ENCODE measurements at regions not wholly inside any gene's neighbourhood (a gene's known extent, or its start where the extent isn't known, plus 50 kb on each side); places are given as distances from the start of the nearest gene placed in this dataset.
"Not testable (repeated sequence)": the region's sequence is repeated elsewhere in the genome, so short reads cannot be mapped to it uniquely, and the experiment has no call there.

- H3K9ac ChIP-seq (ENCODE audit: low read depth in 1 of 2, low read length in 2 of 2) = no peak overlapping the region
- TF ChIP-seq HNF4G (IDR thresholded peaks at IDR 0.05) = no peak
- no peak for TF ChIP-seq ATF3 (IDR thresholded peaks at IDR 0.05)
- TF ChIP-seq YY1 (IDR thresholded peaks at IDR 0.05) = no peak
- no peak for TF ChIP-seq FOXA1 (IDR thresholded peaks at IDR 0.05)
- no peak for TF ChIP-seq SP1 (IDR thresholded peaks at IDR 0.05)
- H3K36me3 ChIP-seq (ENCODE audit: control insufficient read depth in 4 of 4, insufficient read depth in 3 of 4, low read depth in 1 of 4, low read length in 3 of 4) = no peaks in the 10 kb centered on the region
- no peak for DNase-seq (ENCODE audit: low spot score)
- H3K4me1 ChIP-seq (ENCODE audit: control insufficient read depth in 4 of 4, insufficient read depth in 4 of 4, low read length in 3 of 4) = peaks cover 4 to 19% (median 13%) of the 10 kb centered on the region in 4 donors
- no peaks in the 10 kb centered on the region for H3K9me3 ChIP-seq (ENCODE audit: control insufficient read depth in 4 of 4, low read length in 3 of 4)
- H3K4me3 ChIP-seq (ENCODE audit: low read depth in 1 of 3, low read length in 3 of 3) = no peak overlapping the region
- 63% methylated on average over 2 of the region's 2 CpGs for WGBS
- H3K27me3 ChIP-seq (ENCODE audit: control insufficient read depth in 4 of 4, insufficient read depth in 4 of 4, low read length in 3 of 4) = no peaks in the 10 kb centered on the region
- no peak overlapping the region for H3K27ac ChIP-seq (ENCODE audit: low read depth in 1 of 2, low read length in 2 of 2)
These were observed 205.2 kb downstream of the MATN1 start for GRCh38 chr1:30518186-30518585.

- H3K4me3 ChIP-seq (ENCODE audit: low read depth in 1 of 3, low read length in 3 of 3); H3K27me3 ChIP-seq (ENCODE audit: control insufficient read depth in 4 of 4, insufficient read depth in 4 of 4, low read length in 3 of 4); H3K36me3 ChIP-seq (ENCODE audit: control insufficient read depth in 4 of 4, insufficient read depth in 3 of 4, low read depth in 1 of 4, low read length in 3 of 4); H3K27ac ChIP-seq (ENCODE audit: low read depth in 1 of 2, low read length in 2 of 2); H3K9me3 ChIP-seq (ENCODE audit: control insufficient read depth in 4 of 4, low read length in 3 of 4); H3K9ac ChIP-seq (ENCODE audit: low read depth in 1 of 2, low read length in 2 of 2); DNase-seq (ENCODE audit: low spot score): not testable (repeated sequence)
- peaks cover 4 to 15% (median 10%) of the 10 kb centered on the region in 4 donors for H3K4me1 ChIP-seq (ENCODE audit: control insufficient read depth in 4 of 4, insufficient read depth in 4 of 4, low read length in 3 of 4)
- 83% methylated on average over 6 of the region's 6 CpGs for WGBS
These were observed 205.7 kb downstream of the MATN1 start for GRCh38 chr1:30517666-30518065.

GRCh38 chr1:30517241-30517640 lies 206.1 kb downstream of the MATN1 start:
- H3K4me1 ChIP-seq (ENCODE audit: control insufficient read depth in 4 of 4, insufficient read depth in 4 of 4, low read length in 3 of 4) = peaks cover 4 to 12% (median 9%) of the 10 kb centered on the region in 4 donors
- not testable (repeated sequence) for H3K27ac ChIP-seq (ENCODE audit: low read depth in 1 of 2, low read length in 2 of 2); H3K9ac ChIP-seq (ENCODE audit: low read depth in 1 of 2, low read length in 2 of 2); H3K9me3 ChIP-seq (ENCODE audit: control insufficient read depth in 4 of 4, low read length in 3 of 4); H3K4me3 ChIP-seq (ENCODE audit: low read depth in 1 of 3, low read length in 3 of 3); DNase-seq (ENCODE audit: low spot score); H3K36me3 ChIP-seq (ENCODE audit: control insufficient read depth in 4 of 4, insufficient read depth in 3 of 4, low read depth in 1 of 4, low read length in 3 of 4); H3K27me3 ChIP-seq (ENCODE audit: control insufficient read depth in 4 of 4, insufficient read depth in 4 of 4, low read length in 3 of 4)
- 86% methylated on average over 7 of the region's 7 CpGs for WGBS

GRCh38 chr1:30516485-30516858 lies 206.9 kb downstream of the MATN1 start:
- Histone ChIP-seq H3K9ac (ENCODE audit: low read depth in 1 of 2, low read length in 2 of 2) (no peak overlapping the region), H3K27ac (ENCODE audit: low read depth in 1 of 2, low read length in 2 of 2) (no peak overlapping the region), H3K4me3 (ENCODE audit: low read depth in 1 of 3, low read length in 3 of 3) (no peak overlapping the region), H3K4me1 (ENCODE audit: control insufficient read depth in 4 of 4, insufficient read depth in 4 of 4, low read length in 3 of 4) (peaks cover 0 to 4% (median 2%) of the 10 kb centered on the region in 4 donors), H3K9me3 (ENCODE audit: control insufficient read depth in 4 of 4, low read length in 3 of 4) (no peaks in the 10 kb centered on the region), H3K36me3 (ENCODE audit: control insufficient read depth in 4 of 4, insufficient read depth in 3 of 4, low read depth in 1 of 4, low read length in 3 of 4) (no peaks in the 10 kb centered on the region), H3K27me3 (ENCODE audit: control insufficient read depth in 4 of 4, insufficient read depth in 4 of 4, low read length in 3 of 4) (no peaks in the 10 kb centered on the region)
- DNase-seq (ENCODE audit: low spot score) = no peak
- TF ChIP-seq RXRA (IDR thresholded peaks at IDR 0.05) = no peak
- no peak for TF ChIP-seq TAF1 (conservative IDR thresholded peaks at IDR 0.05)
- no peak for TF ChIP-seq EGR1 (IDR thresholded peaks at IDR 0.05; ENCODE audit: low read depth in 2 of 2)
- TF ChIP-seq JUND (IDR thresholded peaks at IDR 0.05) = no peak
- no peak for TF ChIP-seq SP1 (IDR thresholded peaks at IDR 0.05)
- TF ChIP-seq RAD21 (IDR thresholded peaks at IDR 0.05) = no peak
- no peak for TF ChIP-seq ZBTB33 (IDR thresholded peaks at IDR 0.05)
- 86% methylated on average over 4 of the region's 4 CpGs for WGBS
